Type B pancreatic cell (in vitro differentiated cells): ENCODE measurements at regions not wholly inside any gene's neighbourhood (a gene's known extent, or its start where the extent isn't known, plus 50 kb on each side); places are given as distances from the start of the nearest gene placed in this dataset.

Experiments
- DNase-seq: peaks from one replicate; pipeline ENCODE4 v3.0.0; 2021; ENCODE audit warnings: mixed read lengths; ENCODE audit not compliant: unreplicated experiment; ENCODE audit errors: extremely low spot score
- H3K27ac Mint-ChIP-seq: 2 replicates; pipeline ENCODE4 v1.8.0; 2021; ENCODE audit warnings: mild to moderate bottlenecking, mixed read lengths
- H3K27me3 Mint-ChIP-seq: 2 replicates; pipeline ENCODE4 v1.8.0; 2021; ENCODE audit warnings: mixed read lengths
- H3K36me3 Mint-ChIP-seq: 2 replicates; pipeline ENCODE4 v1.8.0; 2021; ENCODE audit warnings: mixed read lengths
- H3K4me1 Mint-ChIP-seq: one replicate; pipeline ENCODE4 v1.8.0; 2021; ENCODE audit warnings: mixed read lengths; ENCODE audit not compliant: unreplicated experiment
- H3K4me3 Mint-ChIP-seq: 2 replicates; pipeline ENCODE4 v1.8.0; 2021; ENCODE audit warnings: mild to moderate bottlenecking, mixed read lengths
- H3K9me3 Mint-ChIP-seq: 2 replicates; pipeline ENCODE4 v1.8.0; 2021; ENCODE audit warnings: mixed read lengths
- TF ChIP-seq, protein P1 (sequence below): fragments of 200-600 bp; sonication (generic); conservative IDR thresholded peaks from 2 replicates; pipeline ENCODE4 v1.5.0; 2021; ENCODE audit warnings: antibody characterized with exemption, mild to moderate bottlenecking

GRCh38 chr7:155980841-155981240, 168.6 kb upstream of the SHH start:
- DNase-seq = peak; percentile 51
- TF ChIP-seq, protein P1, sequence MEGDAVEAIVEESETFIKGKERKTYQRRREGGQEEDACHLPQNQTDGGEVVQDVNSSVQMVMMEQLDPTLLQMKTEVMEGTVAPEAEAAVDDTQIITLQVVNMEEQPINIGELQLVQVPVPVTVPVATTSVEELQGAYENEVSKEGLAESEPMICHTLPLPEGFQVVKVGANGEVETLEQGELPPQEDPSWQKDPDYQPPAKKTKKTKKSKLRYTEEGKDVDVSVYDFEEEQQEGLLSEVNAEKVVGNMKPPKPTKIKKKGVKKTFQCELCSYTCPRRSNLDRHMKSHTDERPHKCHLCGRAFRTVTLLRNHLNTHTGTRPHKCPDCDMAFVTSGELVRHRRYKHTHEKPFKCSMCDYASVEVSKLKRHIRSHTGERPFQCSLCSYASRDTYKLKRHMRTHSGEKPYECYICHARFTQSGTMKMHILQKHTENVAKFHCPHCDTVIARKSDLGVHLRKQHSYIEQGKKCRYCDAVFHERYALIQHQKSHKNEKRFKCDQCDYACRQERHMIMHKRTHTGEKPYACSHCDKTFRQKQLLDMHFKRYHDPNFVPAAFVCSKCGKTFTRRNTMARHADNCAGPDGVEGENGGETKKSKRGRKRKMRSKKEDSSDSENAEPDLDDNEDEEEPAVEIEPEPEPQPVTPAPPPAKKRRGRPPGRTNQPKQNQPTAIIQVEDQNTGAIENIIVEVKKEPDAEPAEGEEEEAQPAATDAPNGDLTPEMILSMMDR = no peak

GRCh38 chr7:155979994-155980393, 167.7 kb upstream of the SHH start:
- H3K9me3 Mint-ChIP-seq = no peaks in the 10 kb centered on the region
- peak; percentile 16 for DNase-seq
- no peak overlapping the region for H3K4me3 Mint-ChIP-seq
- H3K27me3 Mint-ChIP-seq = peaks cover 35% of the 10 kb centered on the region
- no peak overlapping the region for H3K27ac Mint-ChIP-seq
- no peaks in the 10 kb centered on the region for H3K36me3 Mint-ChIP-seq
- TF ChIP-seq, protein P1 = no peak
- H3K4me1 Mint-ChIP-seq = no peaks in the 10 kb centered on the region

More at GRCh38 chr7:155980841-155981240, 168.6 kb upstream of the SHH start:
- H3K36me3 Mint-ChIP-seq = no peaks in the 10 kb centered on the region
- peaks cover 28% of the 10 kb centered on the region for H3K27me3 Mint-ChIP-seq
- no peaks in the 10 kb centered on the region for H3K9me3 Mint-ChIP-seq
- no peak overlapping the region for H3K27ac Mint-ChIP-seq
- no peaks in the 10 kb centered on the region for H3K4me1 Mint-ChIP-seq
- no peak overlapping the region for H3K4me3 Mint-ChIP-seq

GRCh38 chr7:155979566-155979965, 167.3 kb upstream of the SHH start:
- no peaks in the 10 kb centered on the region for H3K4me1 Mint-ChIP-seq
- H3K27me3 Mint-ChIP-seq = peaks cover 37% of the 10 kb centered on the region
- DNase-seq = peak; percentile 31
- no peaks in the 10 kb centered on the region for H3K36me3 Mint-ChIP-seq
- H3K9me3 Mint-ChIP-seq = no peaks in the 10 kb centered on the region
- no peak overlapping the region for H3K27ac Mint-ChIP-seq
- no peak overlapping the region for H3K4me3 Mint-ChIP-seq
- TF ChIP-seq, protein P1 = no peak

GRCh38 chr7:155975490-155975889, 163.2 kb upstream of the SHH start:
- Mint-ChIP-seq H3K27me3 (peaks cover 40% of the 10 kb centered on the region), H3K4me3 (no peak overlapping the region), H3K36me3 (no peaks in the 10 kb centered on the region), H3K27ac (no peak overlapping the region), H3K4me1 (no peaks in the 10 kb centered on the region), H3K9me3 (no peaks in the 10 kb centered on the region)
- DNase-seq = peak; percentile 48
- TF ChIP-seq, protein P1 = no peak

DNA sequence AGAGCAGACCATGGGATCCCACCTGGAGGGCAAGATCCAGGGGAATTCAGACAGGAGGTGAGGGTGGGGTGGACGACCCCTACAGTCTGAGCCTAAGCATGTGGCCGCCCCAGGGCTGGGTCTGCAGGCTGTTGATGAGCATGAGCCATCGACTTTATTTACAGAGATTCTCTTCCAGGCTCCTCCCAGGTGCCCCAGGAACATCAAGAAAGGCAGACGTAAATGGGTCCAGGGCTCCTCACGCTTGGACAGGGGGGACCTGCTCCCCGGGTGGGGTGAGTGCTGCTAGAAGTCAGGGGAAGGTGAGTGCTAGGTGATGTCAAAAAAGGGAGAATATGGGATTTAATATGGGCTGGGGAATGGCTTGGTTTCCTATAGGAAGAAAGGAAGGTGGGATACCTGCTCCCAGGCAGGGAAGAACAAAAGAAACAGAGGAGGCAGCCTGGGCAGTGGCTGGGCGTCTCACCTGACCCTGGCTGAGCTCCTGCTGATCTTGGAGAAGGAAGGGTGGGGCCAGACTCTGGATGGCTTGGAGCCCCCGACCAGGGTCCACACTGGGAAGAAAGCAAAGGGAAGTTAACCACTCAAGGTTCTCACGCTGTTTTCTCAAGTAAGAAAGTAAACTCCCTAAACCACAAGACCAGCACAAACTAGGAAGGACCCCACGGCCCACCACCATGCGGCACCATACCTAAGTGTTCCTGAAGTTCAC, 162.1 kb upstream of the SHH start:
- Mint-ChIP-seq H3K36me3 (no peaks in the 10 kb centered on the region), H3K4me3 (no peak overlapping the region), H3K27me3 (peaks cover 33% of the 10 kb centered on the region), H3K9me3 (no peaks in the 10 kb centered on the region), H3K4me1 (no peaks in the 10 kb centered on the region), H3K27ac (no peak overlapping the region)
- peak; percentile 51 for DNase-seq
- TF ChIP-seq, protein P1 = no peak
